Peyer's patch (tissue), 4 donors: ENCODE measurements at regions not wholly inside any gene's neighbourhood (a gene's known extent, or its start where the extent isn't known, plus 50 kb on each side); places are given as distances from the start of the nearest gene placed in this dataset.

Experiments used
- CTCF ChIP-seq, 6 experiments: fragments of 450-650 bp in 4 of 6; fragments of 200-600 bp in 2 of 6; sonication (generic) in 1 of 6; IDR thresholded peaks; one replicate each; pipeline ENCODE4 v1.5.1; 2017 to 2019; ENCODE audit warnings: antibody characterized with exemption in 6 of 6, mild to moderate bottlenecking in 3 of 6, moderate library complexity in 1 of 6
- POLR2A ChIP-seq, 2 donors: fragments of 450-650 bp; IDR thresholded peaks; one replicate each; pipeline ENCODE4 v1.5.1; 2017; ENCODE audit warnings: antibody characterized with exemption in 2 of 2, mild to moderate bottlenecking in 2 of 2, moderate library complexity in 2 of 2

GRCh38 chr14:85417396-85417795, 112.5 kb upstream of the FLRT2 start:
- no peak for TF ChIP-seq CTCF (IDR thresholded peaks at IDR 0.05)
- no peak for TF ChIP-seq POLR2A (IDR thresholded peaks at IDR 0.05)
